GM18909 (cell line): ENCODE measurements at regions not wholly inside any gene's neighbourhood (a gene's known extent, or its start where the extent isn't known, plus 50 kb on each side); places are given as distances from the start of the nearest gene placed in this dataset.

Experiments
- ATAC-seq: cut with Tn5 transposase; IDR thresholded peaks from one replicate; pipeline ENCODE4 v1.9.1; 2021; ENCODE audit warnings: mild to moderate bottlenecking; ENCODE audit not compliant: unreplicated experiment, poor library complexity

GRCh38 chr3:124172816-124173215 lies 180.9 kb upstream of the ROPN1 start:
- ATAC-seq, result no peak

DNA sequence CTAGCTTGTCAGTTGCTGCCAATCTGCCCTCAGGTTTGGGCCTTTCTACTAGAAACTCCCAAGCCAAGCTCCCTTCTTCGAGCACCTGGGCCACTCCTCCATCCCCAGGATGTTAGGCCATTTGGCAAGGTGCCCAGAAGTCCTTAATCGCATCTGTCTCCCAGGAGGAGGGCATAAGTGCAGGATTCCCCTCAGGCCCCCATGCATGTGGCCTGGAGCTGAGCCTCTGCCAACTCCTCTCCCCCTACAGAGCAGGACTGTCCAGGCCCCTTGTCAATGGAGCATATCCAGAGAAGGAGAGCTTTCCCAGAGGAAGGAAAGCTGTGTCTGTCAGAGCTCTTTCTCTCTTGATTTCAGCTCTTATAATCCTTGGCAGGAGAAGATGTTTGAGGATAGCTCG lies 182.6 kb upstream of the ROPN1 start:
- ATAC-seq, result no peak

DNA sequence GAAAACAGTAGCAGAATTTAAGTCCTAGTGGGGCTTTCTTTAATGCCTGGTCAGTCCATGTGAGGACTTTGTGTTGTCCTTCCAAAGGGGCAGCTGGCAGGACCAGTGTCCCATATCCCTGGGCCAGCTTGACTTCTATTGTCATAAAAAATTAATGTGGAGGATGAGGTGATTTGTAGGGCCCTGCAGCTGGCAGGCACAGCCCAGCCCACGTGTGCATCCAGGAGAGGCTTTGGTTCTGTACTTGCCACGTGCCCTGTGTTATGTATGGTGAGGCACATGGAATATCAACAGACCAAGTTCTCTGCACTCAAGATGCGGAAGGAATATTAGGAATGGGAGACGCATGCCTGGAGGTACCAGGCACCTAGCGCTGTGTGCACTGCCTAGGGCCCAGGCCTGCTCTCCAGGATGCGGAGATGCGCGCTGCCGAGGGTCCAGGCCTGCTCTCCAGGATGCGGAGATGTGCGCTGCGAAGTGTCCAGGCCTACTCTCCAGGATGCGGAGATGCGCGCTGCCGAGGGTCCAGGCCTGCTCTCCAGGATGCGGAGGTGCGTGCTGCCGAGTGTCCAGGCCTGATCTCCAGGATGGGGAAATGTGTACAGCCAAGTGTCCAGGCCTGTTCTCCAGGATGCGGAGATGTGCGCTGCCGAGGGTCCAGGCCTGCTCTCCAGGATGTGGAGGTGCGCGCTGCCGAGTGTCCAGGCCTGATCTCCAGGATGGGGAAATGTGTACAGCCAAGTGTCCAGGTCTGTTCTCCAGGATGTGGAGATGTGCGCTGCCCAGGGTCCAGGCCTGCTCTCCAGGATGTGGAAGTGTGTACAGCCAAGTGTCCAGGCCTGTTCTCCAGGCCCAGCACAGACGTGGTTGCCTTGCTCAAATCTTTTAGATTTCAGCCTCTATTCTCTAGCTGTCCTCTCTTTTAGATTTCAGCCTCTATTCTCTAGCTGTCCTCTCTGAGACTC lies 183.3 kb upstream of the ROPN1 start:
- ATAC-seq, result no peak

GRCh38 chr3:124177071-124177470 lies 185.1 kb upstream of the ROPN1 start:
- no peak for ATAC-seq

GRCh38 chr3:124178531-124178930 lies 186.6 kb upstream of the ROPN1 start:
- no peak for ATAC-seq

GRCh38 chr3:124200407-124200806 lies 208.5 kb upstream of the ROPN1 start:
- ATAC-seq, result no peak

DNA sequence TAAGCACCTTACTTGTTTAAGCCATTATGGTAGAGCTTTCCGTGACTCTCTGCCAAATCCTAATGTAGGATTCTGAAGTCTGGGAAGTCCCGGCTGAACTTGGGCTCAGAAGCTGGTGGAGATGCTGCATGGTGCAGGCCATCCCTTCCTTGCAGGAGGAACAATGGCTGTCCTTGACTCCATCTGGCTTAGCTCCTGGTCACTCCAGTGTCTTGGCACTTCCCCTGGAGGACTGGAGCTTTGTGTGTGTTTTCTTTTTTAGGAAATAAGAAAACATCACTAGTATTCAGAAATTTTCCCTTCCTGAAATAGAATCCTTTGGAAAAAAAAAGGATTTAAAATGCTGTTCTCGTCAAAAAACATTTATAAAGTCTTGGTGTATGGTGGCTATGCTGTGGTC lies 209.3 kb upstream of the ROPN1 start:
- no peak for ATAC-seq

DNA sequence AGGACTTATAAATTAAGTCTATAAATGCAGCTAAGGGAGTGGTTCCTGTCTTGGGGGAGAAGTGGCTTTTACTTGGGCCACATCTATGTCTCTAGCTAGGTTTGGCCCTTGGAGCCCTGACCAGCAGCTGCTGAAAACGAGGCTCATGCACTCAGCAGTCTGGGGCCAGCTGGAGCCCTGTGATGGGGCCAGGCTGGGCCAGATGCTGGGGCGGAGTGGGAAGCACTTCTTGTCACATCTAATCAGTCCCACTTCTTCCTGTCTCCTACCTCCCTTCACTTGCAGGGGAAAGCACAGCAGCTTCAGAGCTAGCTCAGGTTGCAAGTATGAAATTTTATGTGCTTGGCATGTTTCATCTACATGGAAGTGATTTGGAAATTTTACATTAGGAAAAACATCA lies 209.9 kb upstream of the ROPN1 start:
- ATAC-seq, result no peak

- no peak for ATAC-seq
Measured at GRCh38 chr3:124202754-124203153, 210.8 kb upstream of the ROPN1 start.

GRCh38 chr3:124203292-124203691 lies 211.4 kb upstream of the ROPN1 start:
- no peak for ATAC-seq

GRCh38 chr3:124206225-124207055 lies 214.5 kb upstream of the ROPN1 start:
- ATAC-seq, result no peak

GRCh38 chr3:124207077-124207476 lies 215.2 kb upstream of the ROPN1 start:
- ATAC-seq, result no peak

- peak; percentile 84 for ATAC-seq
Measured at GRCh38 chr3:124207873-124208485, 216.1 kb upstream of the ROPN1 start.

DNA sequence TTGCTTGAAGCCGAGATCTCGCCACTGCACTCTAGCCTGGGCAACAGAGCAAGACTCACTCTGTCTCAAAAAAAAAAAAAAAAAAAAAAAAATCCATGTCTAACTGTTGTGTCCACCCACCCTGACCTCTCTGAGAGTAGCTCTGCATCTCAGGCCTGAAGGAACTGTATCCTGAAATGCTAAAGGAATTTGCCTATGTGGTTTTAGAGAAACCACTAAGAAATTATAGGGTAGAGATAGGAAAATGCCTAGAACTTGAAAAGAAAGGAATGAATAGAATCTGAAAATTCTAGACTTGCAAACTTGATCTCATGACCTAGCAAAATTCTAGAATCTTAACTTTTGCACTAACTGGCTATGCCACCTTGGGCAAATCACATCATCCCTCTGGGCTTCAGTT lies 217.5 kb upstream of the ROPN1 start:
- ATAC-seq, result no peak

DNA sequence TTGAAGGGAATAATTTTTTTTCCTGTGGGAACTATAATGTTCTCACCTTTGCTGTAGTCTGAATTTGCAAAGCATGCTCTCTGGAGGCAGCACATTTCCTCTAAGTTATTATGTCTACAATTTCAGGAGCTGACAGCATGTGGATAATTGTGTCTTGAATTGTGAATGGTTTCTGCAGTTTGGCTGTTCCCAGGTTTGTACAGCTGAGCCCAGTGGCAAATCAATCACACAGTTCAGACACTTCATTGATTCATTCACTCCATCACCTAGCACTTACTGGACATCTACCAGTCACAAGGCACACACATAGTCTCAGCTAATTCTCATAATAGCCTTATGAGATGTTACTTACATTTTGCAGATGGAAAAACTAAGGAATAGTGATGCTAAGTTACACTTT lies 219.0 kb upstream of the ROPN1 start:
- ATAC-seq, result no peak

- ATAC-seq, result no peak
Measured at GRCh38 chr3:124213641-124214040, 221.7 kb upstream of the ROPN1 start.

DNA sequence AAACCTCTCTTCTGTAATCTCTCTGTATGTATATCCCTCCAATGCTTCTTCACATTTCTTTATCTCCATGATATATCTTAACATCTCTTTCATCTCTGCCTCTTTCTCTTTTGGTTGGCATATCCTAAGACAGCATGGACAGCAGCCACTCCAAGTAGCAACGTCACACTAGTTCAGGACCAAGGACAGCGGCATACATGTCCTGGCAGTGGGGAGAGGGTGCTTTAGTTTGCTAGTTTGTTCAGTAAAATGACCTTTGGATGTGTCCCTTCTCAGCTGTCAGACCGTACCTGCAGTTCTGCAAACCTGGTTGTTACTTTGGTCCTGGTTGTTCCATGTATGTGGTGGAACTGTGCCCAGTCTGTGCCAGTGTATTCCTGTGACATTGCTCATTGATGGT lies 225.6 kb upstream of the ROPN1 start:
- ATAC-seq, result no peak

DNA sequence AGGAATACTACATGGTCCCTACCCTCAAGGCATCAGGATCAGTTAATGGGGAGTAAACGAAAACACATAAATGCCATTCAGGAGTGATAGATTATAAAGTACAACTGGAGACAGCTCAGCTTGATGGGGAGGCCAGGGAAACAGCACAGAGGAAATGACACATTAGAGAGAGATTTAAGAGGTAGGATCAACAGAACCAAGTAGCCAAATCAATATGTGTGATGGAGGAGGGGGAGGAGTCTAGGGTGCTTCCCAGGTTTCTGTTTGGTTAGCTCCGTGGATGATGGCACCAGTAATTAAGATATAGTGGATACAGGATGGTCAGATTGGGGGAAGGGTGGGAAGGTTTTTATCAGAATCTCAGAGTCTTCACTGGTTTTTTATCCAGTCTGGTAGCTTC lies 229.5 kb upstream of the ROPN1 start:
- ATAC-seq, result no peak

GRCh38 chr3:124223853-124224252 lies 231.9 kb upstream of the ROPN1 start:
- no peak for ATAC-seq

- ATAC-seq, result no peak
Measured at GRCh38 chr3:124227150-124227630, 235.3 kb upstream of the ROPN1 start.

DNA sequence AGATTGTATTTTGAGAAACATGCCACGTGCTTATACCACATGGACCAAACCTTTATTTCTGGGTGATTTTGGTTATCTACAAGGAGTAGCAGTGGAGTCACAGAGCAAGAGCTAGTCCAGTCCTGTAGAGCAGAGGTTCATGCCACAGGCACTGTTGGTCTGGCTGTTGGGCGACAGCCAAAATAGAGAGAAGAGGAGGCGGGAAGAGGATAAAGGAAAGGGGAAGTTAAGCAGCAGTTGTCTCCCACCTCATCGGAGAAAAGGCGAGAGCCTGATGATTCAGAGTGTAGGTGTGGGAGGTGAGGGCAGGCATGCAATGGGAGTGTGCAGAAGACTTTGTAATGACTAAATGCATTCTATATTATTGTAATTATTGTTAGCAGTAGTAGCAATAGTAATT lies 237.5 kb upstream of the ROPN1 start:
- no peak for ATAC-seq
